Caco-2 (cell line): ENCODE measurements at regions not wholly inside any gene's neighbourhood (a gene's known extent, or its start where the extent isn't known, plus 50 kb on each side); places are given as distances from the start of the nearest gene placed in this dataset.

Experiments
- BruUV-seq: library from RNA; stranded (reverse); fragments of 400-500 nt; replicated peaks from 2 replicates; lab custom pipeline; 2021; lab: Mats Ljungman, UMichigan
- CTCF ChIA-PET: fragments of 300-600 bp; sonication (Branson Sonifier 250); formaldehyde crosslinking; loops from one replicate; lab custom pipeline; 2022; ENCODE audit warnings: antibody characterized with exemption; lab: Charles Lee
- POLR2A ChIA-PET: fragments of 300-600 bp; sonication (Branson Sonifier 250); formaldehyde crosslinking; loops from one replicate; lab custom pipeline; 2022; ENCODE audit warnings: antibody characterized with exemption; lab: Charles Lee
- DNase-seq, 2 experiments: peaks; one replicate each; pipeline versions ENCODE4 v3.0.0 to v3.0.0-alpha.2; 2020 to 2022
- H3K27me3 ChIP-seq: replicated peaks from 2 replicates; pipeline ENCODE4 v1.6.0; 2011; ENCODE audit warnings: low read length; ENCODE audit not compliant: control insufficient read depth, insufficient read depth
- H3K36me3 ChIP-seq: 2 replicates; pipeline ENCODE4 v1.5.1; 2011; ENCODE audit warnings: low read length; ENCODE audit not compliant: control insufficient read depth, insufficient read depth
- H3K4me1 ChIP-seq: fragments of 250-450 bp; sonication (Bioruptor Pico); 2 replicates; pipeline ENCODE4 v1.5.1; 2020; ENCODE audit warnings: mild to moderate bottlenecking
- H3K4me3 ChIP-seq: 2 replicates; pipeline ENCODE4 v1.5.1; 2011; ENCODE audit warnings: low read depth, mild to moderate bottlenecking, control low read depth, low read length
- H3K9me3 ChIP-seq: fragments of 250-450 bp; sonication (Bioruptor Pico); 2 replicates; pipeline ENCODE4 v1.5.1; 2020; ENCODE audit warnings: mild to moderate bottlenecking, moderate library complexity
- H3K27ac Mint-ChIP-seq: one replicate; pipeline ENCODE4 v1.8.0; 2022; ENCODE audit warnings: mixed read lengths; ENCODE audit not compliant: unreplicated experiment
- H3K27me3 Mint-ChIP-seq: one replicate; pipeline ENCODE4 v1.8.0; 2022; ENCODE audit warnings: mixed read lengths; ENCODE audit not compliant: insufficient read depth, unreplicated experiment
- H3K36me3 Mint-ChIP-seq: one replicate; pipeline ENCODE4 v1.8.0; 2022; ENCODE audit warnings: mild to moderate bottlenecking, mixed read lengths; ENCODE audit not compliant: insufficient read depth, unreplicated experiment
- H3K4me1 Mint-ChIP-seq: one replicate; pipeline ENCODE4 v1.8.0; 2022; ENCODE audit warnings: low read depth, mixed read lengths; ENCODE audit not compliant: unreplicated experiment
- H3K4me3 Mint-ChIP-seq: one replicate; pipeline ENCODE4 v1.8.0; 2022; ENCODE audit warnings: mild to moderate bottlenecking, moderate library complexity, mixed read lengths; ENCODE audit not compliant: unreplicated experiment
- H3K9me3 Mint-ChIP-seq: one replicate; pipeline ENCODE4 v1.8.0; 2022; ENCODE audit warnings: mixed read lengths; ENCODE audit not compliant: unreplicated experiment
- intact Hi-C: fragments of 100-400 bp; cut with micrococcal nuclease; formaldehyde crosslinking; loops from one replicate; pipeline ENCODE4 v1.10.0; 2022; ENCODE audit not compliant: unreplicated experiment
- TF ChIP-seq, protein P1 (sequence below), 2 experiments: fragments of 200-600 bp in 1 of 2; IDR thresholded peaks; 1 replicate in 1 of 2; 2 replicates in 1 of 2; pipeline versions ENCODE4 v1.5.1 to v1.8.0; 2011 to 2022; ENCODE audit warnings: antibody characterized with exemption in 1 of 2, control low read depth in 1 of 2, inconsistent platforms in 1 of 2, low read depth in 1 of 2, low read length in 1 of 2, mild to moderate bottlenecking in 1 of 2, moderate library complexity in 1 of 2; ENCODE audit not compliant: insufficient read depth in 1 of 2, severe bottlenecking in 1 of 2, unreplicated experiment in 1 of 2

GRCh38 chr6:130525408-130525807, 159.6 kb downstream of the TMEM200A start:
- TF ChIP-seq, protein P1, sequence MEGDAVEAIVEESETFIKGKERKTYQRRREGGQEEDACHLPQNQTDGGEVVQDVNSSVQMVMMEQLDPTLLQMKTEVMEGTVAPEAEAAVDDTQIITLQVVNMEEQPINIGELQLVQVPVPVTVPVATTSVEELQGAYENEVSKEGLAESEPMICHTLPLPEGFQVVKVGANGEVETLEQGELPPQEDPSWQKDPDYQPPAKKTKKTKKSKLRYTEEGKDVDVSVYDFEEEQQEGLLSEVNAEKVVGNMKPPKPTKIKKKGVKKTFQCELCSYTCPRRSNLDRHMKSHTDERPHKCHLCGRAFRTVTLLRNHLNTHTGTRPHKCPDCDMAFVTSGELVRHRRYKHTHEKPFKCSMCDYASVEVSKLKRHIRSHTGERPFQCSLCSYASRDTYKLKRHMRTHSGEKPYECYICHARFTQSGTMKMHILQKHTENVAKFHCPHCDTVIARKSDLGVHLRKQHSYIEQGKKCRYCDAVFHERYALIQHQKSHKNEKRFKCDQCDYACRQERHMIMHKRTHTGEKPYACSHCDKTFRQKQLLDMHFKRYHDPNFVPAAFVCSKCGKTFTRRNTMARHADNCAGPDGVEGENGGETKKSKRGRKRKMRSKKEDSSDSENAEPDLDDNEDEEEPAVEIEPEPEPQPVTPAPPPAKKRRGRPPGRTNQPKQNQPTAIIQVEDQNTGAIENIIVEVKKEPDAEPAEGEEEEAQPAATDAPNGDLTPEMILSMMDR (IDR thresholded peaks at IDR 0.05; ENCODE audit: insufficient read depth in 1 of 2, low read depth in 1 of 2, low read length in 1 of 2, severe bottlenecking in 1 of 2, unreplicated experiment in 1 of 2) = no peak
- H3K36me3 ChIP-seq = no peaks in the 10 kb centered on the region
- Mint-ChIP-seq H3K4me1 (no peaks in the 10 kb centered on the region), H3K36me3 (no peaks in the 10 kb centered on the region), H3K4me3 (no peak overlapping the region), H3K9me3 (peaks cover 2% of the 10 kb centered on the region), H3K27ac (no peak overlapping the region), H3K27me3 (peaks cover 4% of the 10 kb centered on the region)
- ChIA-PET POLR2A (no interaction called here), CTCF (interaction anchor here (0.6 kb wide), 1 partner anchor 160 kb away, joined by 3 read pairs; no protein-coding TSS in a partner anchor)
- H3K27me3 ChIP-seq = no peaks in the 10 kb centered on the region
- intact Hi-C loops = no loop called here
- no peaks in the 10 kb centered on the region for H3K4me1 ChIP-seq
- no peaks in the 10 kb centered on the region for H3K9me3 ChIP-seq
- no TSS peak for BruUV-seq
- H3K4me3 ChIP-seq = no peak overlapping the region
- DNase-seq = no peak

GRCh38 chr6:130526466-130526865, 160.6 kb downstream of the TMEM200A start:
- no peaks in the 10 kb centered on the region for H3K4me1 ChIP-seq
- no TSS peak for BruUV-seq
- Mint-ChIP-seq H3K27ac (no peak overlapping the region), H3K4me3 (no peak overlapping the region), H3K9me3 (peaks cover 9% of the 10 kb centered on the region), H3K27me3 (peaks cover 8% of the 10 kb centered on the region), H3K4me1 (no peaks in the 10 kb centered on the region), H3K36me3 (no peaks in the 10 kb centered on the region)
- ChIA-PET CTCF (no interaction called here), POLR2A (no interaction called here)
- H3K27me3 ChIP-seq = no peaks in the 10 kb centered on the region
- no peak overlapping the region for H3K4me3 ChIP-seq
- DNase-seq = no peak
- intact Hi-C loops = no loop called here
- H3K36me3 ChIP-seq = no peaks in the 10 kb centered on the region
- no peaks in the 10 kb centered on the region for H3K9me3 ChIP-seq
- TF ChIP-seq, protein P1 (IDR thresholded peaks at IDR 0.05; ENCODE audit: insufficient read depth in 1 of 2, low read depth in 1 of 2, low read length in 1 of 2, severe bottlenecking in 1 of 2, unreplicated experiment in 1 of 2) = no peak

DNA sequence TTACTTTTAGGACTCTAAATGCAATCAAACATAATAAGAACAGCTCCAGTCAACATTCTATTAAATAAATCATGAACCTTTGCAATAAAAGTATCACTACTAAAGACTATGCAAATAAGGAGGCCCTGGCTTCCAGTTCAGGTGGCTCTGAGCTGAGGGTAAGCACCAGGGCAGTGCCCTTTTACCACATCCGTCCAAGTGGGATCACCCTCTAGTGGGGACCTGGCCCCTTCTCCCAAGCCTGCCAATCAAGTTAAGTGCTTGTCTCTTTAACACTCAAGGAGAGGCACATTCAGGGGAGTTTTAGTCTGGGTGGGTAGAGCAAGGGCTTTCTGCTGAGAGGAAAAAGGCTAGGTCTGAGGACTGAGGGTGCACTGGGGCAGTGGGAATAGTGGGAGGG, 161.4 kb downstream of the TMEM200A start:
- Mint-ChIP-seq H3K36me3 (no peaks in the 10 kb centered on the region), H3K9me3 (peaks cover 9% of the 10 kb centered on the region), H3K4me3 (no peak overlapping the region), H3K27ac (no peak overlapping the region), H3K4me1 (no peaks in the 10 kb centered on the region), H3K27me3 (peaks cover 8% of the 10 kb centered on the region)
- CTCF ChIA-PET = no interaction called here
- H3K4me3 ChIP-seq = no peak overlapping the region
- intact Hi-C loops = no loop called here
- H3K9me3 ChIP-seq = no peaks in the 10 kb centered on the region
- TF ChIP-seq, protein P1 (IDR thresholded peaks at IDR 0.05; ENCODE audit: insufficient read depth in 1 of 2, low read depth in 1 of 2, low read length in 1 of 2, severe bottlenecking in 1 of 2, unreplicated experiment in 1 of 2) = no peak
- DNase-seq = no peak
- BruUV-seq = no TSS peak
- POLR2A ChIA-PET = no interaction called here
- no peaks in the 10 kb centered on the region for H3K27me3 ChIP-seq
- H3K36me3 ChIP-seq = no peaks in the 10 kb centered on the region
- H3K4me1 ChIP-seq = no peaks in the 10 kb centered on the region
